ENCODE measurements at regions not wholly inside any gene's neighbourhood (a gene's known extent, or its start where the extent isn't known, plus 50 kb on each side); places are given as distances from the start of the nearest gene placed in this dataset.

- Mint-ChIP-seq H3K4me3 (no peak overlapping the region), H3K36me3 (ENCODE audit: low read depth) (no peaks in the 10 kb centered on the region), H3K4me1 (peaks cover 15% of the 10 kb centered on the region), H3K27me3 (ENCODE audit: insufficient read depth) (no peaks in the 10 kb centered on the region), H3K27ac (no peak overlapping the region), H3K9me3 (no peaks in the 10 kb centered on the region)
- Histone ChIP-seq H3K27ac (ENCODE audit: low read depth, low read length) (no peak overlapping the region), H3K36me3 (ENCODE audit: control insufficient read depth, insufficient read depth, low read length) (no peaks in the 10 kb centered on the region), H3K4me1 (ENCODE audit: control insufficient read depth, insufficient read depth, low read length) (no peaks in the 10 kb centered on the region), H3K9ac (ENCODE audit: extremely low read depth, low read length, poor library complexity, severe bottlenecking) (no peak overlapping the region), H3K27me3 (ENCODE audit: control insufficient read depth, insufficient read depth, low read length, poor library complexity, severe bottlenecking) (no peaks in the 10 kb centered on the region), H3K9me3 (ENCODE audit: control insufficient read depth, low read length) (no peaks in the 10 kb centered on the region), H3K4me3 (ENCODE audit: low read length) (no peak overlapping the region)
- DNase-seq: no peak
- no peak for TF ChIP-seq CTCF (conservative IDR thresholded peaks at IDR 0.05)
- 88 to 100% methylated on average over 1 to 2 of the region's 2 CpGs for WGBS, 2 experiments (ENCODE audit: insufficient coverage in 1 of 2, insufficient read length in 1 of 2)
Observed at GRCh38 chr16:65308506-65308905, 186.6 kb upstream of the CDH11 start.

GRCh38 chr16:65307286-65307685, 185.4 kb upstream of the CDH11 start:
- no peak overlapping the region for H3K4me3 Mint-ChIP-seq
- 87 to 90% methylated on average over 5 of the region's 5 CpGs for WGBS, 2 experiments (ENCODE audit: insufficient coverage in 1 of 2, insufficient read length in 1 of 2)
- H3K27me3 Mint-ChIP-seq (ENCODE audit: insufficient read depth): no peaks in the 10 kb centered on the region
- no peak overlapping the region for H3K27ac Mint-ChIP-seq
- H3K36me3 ChIP-seq (ENCODE audit: control insufficient read depth, insufficient read depth, low read length): no peaks in the 10 kb centered on the region
- H3K27me3 ChIP-seq (ENCODE audit: control insufficient read depth, insufficient read depth, low read length, poor library complexity, severe bottlenecking): no peaks in the 10 kb centered on the region
- H3K9me3 ChIP-seq (ENCODE audit: control insufficient read depth, low read length): no peaks in the 10 kb centered on the region
- no peak for DNase-seq
- H3K9ac ChIP-seq (ENCODE audit: extremely low read depth, low read length, poor library complexity, severe bottlenecking): no peak overlapping the region
- TF ChIP-seq CTCF (conservative IDR thresholded peaks at IDR 0.05): no peak
- no peaks in the 10 kb centered on the region for H3K9me3 Mint-ChIP-seq
- no peaks in the 10 kb centered on the region for H3K4me1 ChIP-seq (ENCODE audit: control insufficient read depth, insufficient read depth, low read length)
- peaks cover 15% of the 10 kb centered on the region for H3K4me1 Mint-ChIP-seq
- H3K36me3 Mint-ChIP-seq (ENCODE audit: low read depth): no peaks in the 10 kb centered on the region
- H3K27ac ChIP-seq (ENCODE audit: low read depth, low read length): no peak overlapping the region
- H3K4me3 ChIP-seq (ENCODE audit: low read length): no peak overlapping the region

- Mint-ChIP-seq H3K4me1 (peaks cover 15% of the 10 kb centered on the region), H3K27ac (no peak overlapping the region), H3K36me3 (ENCODE audit: low read depth) (no peaks in the 10 kb centered on the region), H3K4me3 (no peak overlapping the region), H3K27me3 (ENCODE audit: insufficient read depth) (no peaks in the 10 kb centered on the region), H3K9me3 (no peaks in the 10 kb centered on the region)
- H3K4me1 ChIP-seq (ENCODE audit: control insufficient read depth, insufficient read depth, low read length): no peaks in the 10 kb centered on the region
- 58 to 76% methylated on average over 2 of the region's 2 CpGs for WGBS, 2 experiments (ENCODE audit: insufficient coverage in 1 of 2, insufficient read length in 1 of 2)
- no peaks in the 10 kb centered on the region for H3K36me3 ChIP-seq (ENCODE audit: control insufficient read depth, insufficient read depth, low read length)
- no peaks in the 10 kb centered on the region for H3K9me3 ChIP-seq (ENCODE audit: control insufficient read depth, low read length)
- TF ChIP-seq CTCF (conservative IDR thresholded peaks at IDR 0.05): no peak
- no peak for DNase-seq
- no peak overlapping the region for H3K4me3 ChIP-seq (ENCODE audit: low read length)
- H3K27ac ChIP-seq (ENCODE audit: low read depth, low read length): no peak overlapping the region
- no peaks in the 10 kb centered on the region for H3K27me3 ChIP-seq (ENCODE audit: control insufficient read depth, insufficient read depth, low read length, poor library complexity, severe bottlenecking)
- no peak overlapping the region for H3K9ac ChIP-seq (ENCODE audit: extremely low read depth, low read length, poor library complexity, severe bottlenecking)
Observed at GRCh38 chr16:65306722-65307121, 184.9 kb upstream of the CDH11 start.

Measured in endodermal cell (in vitro differentiated cells).